ENCODE measurements at regions not wholly inside any gene's neighbourhood (a gene's known extent, or its start where the extent isn't known, plus 50 kb on each side); places are given as distances from the start of the nearest gene placed in this dataset.

GRCh38 chr3:146682171-146682570 is 77.0 kb upstream of the PLSCR5 start:
- DNase-seq, result no peak

GRCh38 chr3:146680617-146681016 is 75.5 kb upstream of the PLSCR5 start:
- TF ChIP-seq CTCF (IDR thresholded peaks at IDR 0.05), result no peak
- Mint-ChIP-seq H3K4me1 (no peaks in the 10 kb centered on the region), H3K9me3 (no peaks in the 10 kb centered on the region), H3K27me3 (ENCODE audit: low read depth, poor library complexity) (no peaks in the 10 kb centered on the region), H3K4me3 (no peak overlapping the region), H3K36me3 (ENCODE audit: low read depth) (no peaks in the 10 kb centered on the region), H3K27ac (no peak overlapping the region)
- no peak for DNase-seq

More at GRCh38 chr3:146682171-146682570, 77.0 kb upstream of the PLSCR5 start:
- Mint-ChIP-seq H3K4me1 (no peaks in the 10 kb centered on the region), H3K9me3 (no peaks in the 10 kb centered on the region), H3K36me3 (ENCODE audit: low read depth) (no peaks in the 10 kb centered on the region), H3K27ac (no peak overlapping the region), H3K4me3 (no peak overlapping the region), H3K27me3 (ENCODE audit: low read depth, poor library complexity) (no peaks in the 10 kb centered on the region)
- TF ChIP-seq CTCF (IDR thresholded peaks at IDR 0.05), result no peak

- no peak for TF ChIP-seq CTCF (IDR thresholded peaks at IDR 0.05)
- no peak for DNase-seq
- Mint-ChIP-seq H3K4me3 (no peak overlapping the region), H3K36me3 (ENCODE audit: low read depth) (no peaks in the 10 kb centered on the region), H3K27me3 (ENCODE audit: low read depth, poor library complexity) (no peaks in the 10 kb centered on the region), H3K27ac (no peak overlapping the region), H3K9me3 (no peaks in the 10 kb centered on the region), H3K4me1 (no peaks in the 10 kb centered on the region)
Observed at GRCh38 chr3:146679995-146680394, 74.8 kb upstream of the PLSCR5 start.

- Mint-ChIP-seq H3K4me1 (no peaks in the 10 kb centered on the region), H3K9me3 (no peaks in the 10 kb centered on the region), H3K36me3 (ENCODE audit: low read depth) (no peaks in the 10 kb centered on the region), H3K27me3 (ENCODE audit: low read depth, poor library complexity) (no peaks in the 10 kb centered on the region), H3K27ac (no peak overlapping the region), H3K4me3 (no peak overlapping the region)
- no peak for TF ChIP-seq CTCF (IDR thresholded peaks at IDR 0.05)
- DNase-seq, result no peak
Observed at GRCh38 chr3:146679191-146679590, 74.0 kb upstream of the PLSCR5 start.

GRCh38 chr3:146672941-146673340 is 67.8 kb upstream of the PLSCR5 start:
- no peaks in the 10 kb centered on the region for H3K36me3 Mint-ChIP-seq (ENCODE audit: low read depth)
- TF ChIP-seq CTCF (IDR thresholded peaks at IDR 0.05), result no peak
- H3K27ac Mint-ChIP-seq, result no peak overlapping the region
- H3K4me3 Mint-ChIP-seq, result no peak overlapping the region
- no peak for DNase-seq
- no peaks in the 10 kb centered on the region for H3K9me3 Mint-ChIP-seq
- H3K4me1 Mint-ChIP-seq, result no peaks in the 10 kb centered on the region
- H3K27me3 Mint-ChIP-seq (ENCODE audit: low read depth, poor library complexity), result no peaks in the 10 kb centered on the region

- Mint-ChIP-seq H3K27me3 (ENCODE audit: low read depth, poor library complexity) (no peaks in the 10 kb centered on the region), H3K4me1 (no peaks in the 10 kb centered on the region), H3K27ac (peak overlapping the region; percentile 9), H3K9me3 (peaks cover 20% of the 10 kb centered on the region), H3K36me3 (ENCODE audit: low read depth) (no peaks in the 10 kb centered on the region), H3K4me3 (no peak overlapping the region)
- no peak for TF ChIP-seq CTCF (IDR thresholded peaks at IDR 0.05)
- DNase-seq, result no peak
Observed at GRCh38 chr3:146664403-146664802, 59.3 kb upstream of the PLSCR5 start.

Measured in nephron progenitor cell (in vitro differentiated cells).